ENCODE measurements at regions not wholly inside any gene's neighbourhood (a gene's known extent, or its start where the extent isn't known, plus 50 kb on each side); places are given as distances from the start of the nearest gene placed in this dataset.

DNA sequence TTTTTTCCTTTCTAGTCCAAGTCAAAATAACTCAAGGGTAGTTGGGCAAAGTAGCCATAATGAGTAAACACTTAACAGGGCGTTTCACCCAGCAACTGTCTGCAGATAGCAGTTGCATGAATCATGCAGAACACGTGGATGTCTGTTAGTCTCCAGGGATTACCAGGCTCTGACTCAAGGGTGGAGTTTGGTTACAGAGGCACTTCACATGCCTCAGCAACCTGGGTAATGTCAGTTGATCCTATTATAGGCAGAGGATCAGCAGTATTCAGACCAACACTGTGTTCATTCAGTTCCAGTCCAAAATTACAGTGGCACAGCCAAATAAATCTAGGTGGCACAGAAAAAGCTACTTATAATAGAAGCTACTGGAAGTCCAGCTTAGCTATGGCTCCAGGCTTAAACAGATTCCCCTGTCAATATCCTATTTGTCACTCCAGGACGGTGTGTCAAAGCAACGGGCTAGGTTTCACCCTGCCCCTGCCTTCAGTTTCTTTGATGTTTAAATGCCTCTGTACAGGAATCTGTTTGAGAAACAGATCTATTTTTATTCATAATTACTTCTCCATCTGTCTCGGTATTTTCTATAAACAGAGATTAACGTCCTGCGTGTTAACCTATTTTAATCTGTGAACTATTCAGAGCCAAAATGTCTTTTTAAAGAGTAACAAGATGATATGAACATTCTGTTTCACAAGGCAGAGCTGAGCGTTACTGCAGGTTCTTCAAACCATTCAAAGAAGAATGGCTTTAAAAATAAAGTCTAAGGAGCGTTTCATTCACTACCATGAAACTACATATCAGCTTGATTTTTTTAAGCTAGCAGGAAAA, 162.6 kb upstream of the AKR1E2 start:
- DNase-seq (ENCODE audit: low read depth in 2 of 2): no peak

DNA sequence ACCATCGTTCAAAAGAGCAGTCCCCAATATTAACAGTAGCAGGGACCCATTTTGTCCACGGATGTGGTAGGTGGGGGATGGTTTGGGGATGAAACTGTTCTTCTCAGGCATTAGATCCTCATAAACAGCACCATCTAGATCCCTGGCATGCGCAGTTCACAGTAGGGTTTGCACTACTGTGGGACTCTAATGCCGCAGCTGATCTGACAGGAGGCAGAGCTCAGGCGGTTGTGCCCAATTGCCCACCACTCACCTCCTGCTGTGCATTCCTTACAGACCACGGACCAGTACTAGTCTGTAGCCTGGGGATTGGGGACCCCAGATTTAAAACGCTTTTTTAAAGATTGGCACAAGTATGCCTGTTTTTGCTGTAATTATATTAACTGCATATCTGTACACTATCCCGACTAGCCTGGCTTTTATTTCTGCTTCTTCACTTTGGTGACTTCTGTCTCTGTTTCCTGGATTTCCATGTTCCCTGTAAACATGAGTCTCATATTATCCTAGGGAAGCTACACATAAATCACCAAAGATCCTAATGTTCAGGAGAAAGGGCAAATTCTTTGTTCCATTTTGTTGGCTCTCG, 163.3 kb upstream of the AKR1E2 start:
- no peak for DNase-seq (ENCODE audit: low read depth in 2 of 2)

- no peak for DNase-seq (ENCODE audit: low read depth in 2 of 2)
These were observed 164.3 kb upstream of the AKR1E2 start for GRCh38 chr10:4661511-4662255.

- DNase-seq (ENCODE audit: low read depth in 2 of 2): no peak
These were observed 167.2 kb upstream of the AKR1E2 start for GRCh38 chr10:4658777-4659176.

DNA sequence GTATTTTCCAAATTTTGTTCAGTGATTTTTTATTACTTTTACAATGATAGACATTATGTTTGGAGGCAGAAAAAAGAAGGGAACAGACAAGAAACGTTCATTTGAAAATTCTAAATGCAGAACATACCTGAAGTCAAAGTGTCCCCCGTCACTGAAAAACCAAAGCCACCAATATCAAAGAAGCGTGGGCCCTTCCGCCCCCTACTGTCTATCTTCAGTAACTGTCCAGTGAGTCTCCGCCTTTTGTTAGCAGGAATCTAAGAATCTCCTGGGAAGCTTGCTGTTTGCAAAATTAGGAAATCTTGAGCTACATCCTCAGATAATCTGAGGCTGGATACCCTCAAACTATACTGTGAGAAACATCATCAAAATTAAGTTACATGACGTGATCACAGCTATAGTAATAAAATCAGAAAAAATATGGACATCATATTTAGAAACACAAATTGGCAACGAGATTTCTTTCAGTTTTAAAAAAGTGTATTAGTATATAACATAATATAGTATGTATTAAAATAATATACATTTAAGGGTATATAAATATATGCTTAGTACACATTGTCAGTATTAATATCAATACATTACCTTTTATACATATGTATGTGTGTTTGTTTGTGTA, 169.3 kb upstream of the AKR1E2 start:
- peak; percentile 8 to 32 for DNase-seq (ENCODE audit: low read depth in 2 of 2)

GRCh38 chr10:4655879-4656278, 170.1 kb upstream of the AKR1E2 start:
- DNase-seq (ENCODE audit: low read depth in 2 of 2): no peak

- DNase-seq (ENCODE audit: low read depth in 2 of 2): no peak
These were observed 170.6 kb upstream of the AKR1E2 start for GRCh38 chr10:4655406-4655805.

GRCh38 chr10:4654496-4654895, 171.5 kb upstream of the AKR1E2 start:
- DNase-seq (ENCODE audit: low read depth in 2 of 2): no peak

GRCh38 chr10:4653160-4653559, 172.8 kb upstream of the AKR1E2 start:
- no peak for DNase-seq (ENCODE audit: low read depth in 2 of 2)

GRCh38 chr10:4652111-4653010, 173.6 kb upstream of the AKR1E2 start:
- DNase-seq (ENCODE audit: low read depth in 2 of 2): no peak

DNA sequence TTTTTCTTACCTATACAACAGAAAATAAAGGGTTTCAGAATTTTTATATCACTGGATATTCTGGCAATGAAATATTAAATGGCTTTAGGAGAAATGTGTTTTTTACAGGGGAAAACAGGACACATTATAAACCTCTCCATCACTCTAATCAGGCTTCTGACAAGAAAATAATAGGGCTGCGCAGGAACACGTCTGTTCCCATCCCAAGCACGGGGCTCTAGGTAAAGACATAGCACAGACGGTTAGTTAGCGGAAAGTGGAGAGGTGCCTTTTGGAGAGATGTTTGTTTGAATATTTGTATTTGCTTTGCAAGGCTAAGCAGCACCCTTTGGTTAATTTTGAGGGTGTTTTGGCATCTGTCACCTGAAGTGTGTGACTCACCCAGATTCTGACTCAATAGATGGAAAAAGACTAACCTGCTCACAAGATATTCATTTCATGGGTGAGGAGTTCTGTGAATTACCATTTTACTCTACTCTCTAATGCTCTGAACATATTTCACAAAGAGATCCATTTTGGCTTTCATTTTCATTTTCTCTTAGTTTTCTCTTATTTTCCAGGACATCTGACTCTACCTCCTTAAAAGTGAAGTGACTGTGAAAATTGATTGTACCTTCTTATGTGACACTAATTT, 174.5 kb upstream of the AKR1E2 start:
- DNase-seq (ENCODE audit: low read depth in 2 of 2): no peak

GRCh38 chr10:4650582-4650981, 175.4 kb upstream of the AKR1E2 start:
- no peak for DNase-seq (ENCODE audit: low read depth in 2 of 2)

DNA sequence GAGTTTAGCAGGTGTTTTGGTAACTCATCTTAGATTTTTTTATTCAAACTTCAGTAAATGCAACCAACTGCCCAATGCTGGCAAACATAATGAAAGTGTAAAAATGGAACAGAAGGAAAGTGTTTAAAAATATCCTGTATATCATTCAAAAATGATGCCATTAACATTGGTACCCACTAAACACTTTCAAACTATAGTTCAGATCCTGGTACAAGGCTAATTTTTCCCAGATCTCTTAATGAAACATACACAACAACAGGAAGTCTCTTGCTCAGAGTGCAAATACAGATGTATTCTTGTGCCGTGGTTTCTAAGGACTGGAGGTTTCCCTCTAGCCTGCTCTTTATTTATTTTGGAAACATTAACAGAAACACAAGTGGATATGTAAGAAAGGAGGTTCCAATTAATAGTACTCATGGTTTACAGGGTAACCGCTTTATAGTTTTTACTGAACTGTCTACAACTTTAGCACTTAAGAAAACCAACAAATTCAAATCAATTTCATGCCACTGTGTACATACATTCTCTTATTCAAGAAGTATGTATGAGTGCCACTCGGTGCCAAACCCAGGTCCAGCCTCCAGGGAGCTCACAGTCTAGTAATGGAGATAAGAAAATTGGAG, 176.0 kb upstream of the AKR1E2 start:
- DNase-seq (ENCODE audit: low read depth in 2 of 2): no peak

- no peak for DNase-seq (ENCODE audit: low read depth in 2 of 2)
These were observed 176.5 kb upstream of the AKR1E2 start for GRCh38 chr10:4649471-4649870.

- no peak for DNase-seq (ENCODE audit: low read depth in 2 of 2)
These were observed 177.0 kb upstream of the AKR1E2 start for GRCh38 chr10:4648999-4649398.

DNA sequence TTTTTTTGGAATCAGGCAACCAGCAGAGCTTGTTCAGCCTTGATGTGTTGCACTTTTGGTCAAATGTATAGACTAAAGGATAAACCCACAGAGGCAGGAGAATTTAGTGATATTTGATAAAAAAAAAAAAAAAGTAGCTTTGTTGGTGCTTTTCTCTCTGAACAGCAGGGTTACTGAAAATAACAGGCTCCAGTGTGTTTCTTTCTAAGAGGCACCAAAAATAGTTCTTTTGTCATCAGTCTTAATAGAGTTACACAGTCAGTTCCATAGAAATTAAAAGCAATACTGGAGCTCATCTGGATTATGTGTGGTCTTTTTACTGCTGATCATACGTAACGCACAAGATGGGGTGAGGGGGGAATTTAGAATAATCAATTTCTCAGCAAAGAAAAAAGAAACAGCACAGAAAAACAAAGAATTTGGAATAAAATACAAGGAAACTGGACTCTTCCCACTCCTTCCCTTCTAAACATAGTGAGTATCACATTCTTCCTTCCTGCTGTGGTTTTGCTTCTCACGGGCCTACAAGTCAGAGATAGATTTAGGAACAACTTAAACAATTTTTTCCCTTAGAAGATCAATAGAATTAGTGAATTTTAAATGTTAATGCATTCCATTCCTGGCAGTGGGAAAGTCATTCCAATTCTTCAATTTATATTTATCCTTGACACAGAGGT, 178.8 kb upstream of the AKR1E2 start:
- DNase-seq (ENCODE audit: low read depth in 2 of 2): no peak

DNA sequence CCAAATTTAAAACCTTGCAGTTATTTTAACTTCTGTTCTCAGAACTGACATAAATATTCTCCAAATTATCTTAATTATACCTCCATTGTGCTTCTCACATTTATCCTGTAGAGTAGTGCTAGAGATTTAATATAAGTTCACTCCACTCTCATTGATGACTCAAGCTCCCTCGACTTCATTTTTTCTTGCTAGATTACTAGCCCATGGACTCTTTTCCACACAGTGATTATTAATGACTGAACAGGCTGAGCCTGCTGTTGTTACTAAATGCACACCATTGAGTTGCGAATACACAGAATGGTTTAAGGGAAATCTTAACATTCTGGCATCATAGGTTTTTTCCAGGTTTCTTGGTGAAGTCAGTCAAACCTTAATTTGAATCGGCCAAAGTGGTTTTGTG, 179.5 kb upstream of the AKR1E2 start:
- DNase-seq (ENCODE audit: low read depth in 2 of 2): no peak

- DNase-seq (ENCODE audit: low read depth in 2 of 2): no peak
These were observed 180.2 kb upstream of the AKR1E2 start for GRCh38 chr10:4645836-4646235.

- DNase-seq (ENCODE audit: low read depth in 2 of 2): no peak
These were observed 182.5 kb upstream of the AKR1E2 start for GRCh38 chr10:4643471-4643870.

- no peak for DNase-seq (ENCODE audit: low read depth in 2 of 2)
These were observed 186.0 kb upstream of the AKR1E2 start for GRCh38 chr10:4639960-4640359.

All from stimulated activated CD8-positive, alpha-beta memory T cell treated with anti-CD3 and anti-CD28 coated beads, Interleukin-7, amount 100 ng/mL, for 4 hours (primary cell).